OCI-LY7 (cell line): ENCODE measurements at regions not wholly inside any gene's neighbourhood (a gene's known extent, or its start where the extent isn't known, plus 50 kb on each side); places are given as distances from the start of the nearest gene placed in this dataset.
"Not testable (repeated sequence)": the region's sequence is repeated elsewhere in the genome, so short reads cannot be mapped to it uniquely, and the experiment has no call there.

ENCODE experiments used
- BruUV-seq: library from RNA; stranded (reverse); fragments of 400-500 nt; replicated peaks from 2 replicates; lab custom pipeline; 2021; lab: Mats Ljungman, UMichigan
- CTCF ChIA-PET: fragments of 300-600 bp; sonication (Branson Sonifier 250); formaldehyde crosslinking; loops from one replicate; lab custom pipeline; 2022; ENCODE audit warnings: antibody characterized with exemption; ENCODE audit not compliant: unreplicated experiment; lab: Charles Lee
- POLR2A ChIA-PET: fragments of 300-600 bp; sonication (Branson Sonifier 250); formaldehyde crosslinking; loops from one replicate; lab custom pipeline; 2022; ENCODE audit warnings: antibody characterized with exemption; lab: Charles Lee
- DNase-seq: peaks from one replicate; pipeline ENCODE4 v3.0.0-alpha.2; 2015; ENCODE audit warnings: low spot score
- H2AFZ ChIP-seq: fragments of 200-600 bp; sonication (generic), shearing (Covaris generic); 2 replicates; pipeline ENCODE4 v1.6.1; 2014; ENCODE audit warnings: mild to moderate bottlenecking, antibody characterized with exemption, low read length, moderate library complexity
- H3K27ac ChIP-seq: fragments of 200-600 bp; sonication (generic); 2 replicates; pipeline ENCODE4 v1.5.1; 2014; ENCODE audit warnings: mixed run types, low read depth, mild to moderate bottlenecking, moderate library complexity, low read length, inconsistent platforms; ENCODE audit not compliant: poor library complexity, severe bottlenecking
- H3K36me3 ChIP-seq: fragments of 200-600 bp; sonication (generic); 2 replicates; pipeline ENCODE4 v1.6.1; 2014; ENCODE audit warnings: mild to moderate bottlenecking, antibody characterized with exemption, low read length, moderate library complexity, mixed read lengths; ENCODE audit not compliant: insufficient read depth
- H3K4me1 ChIP-seq: fragments of 200-600 bp; sonication (generic); 2 replicates; pipeline ENCODE4 v1.5.1; 2014; ENCODE audit warnings: mild to moderate bottlenecking, low read length; ENCODE audit not compliant: insufficient read depth, poor library complexity, severe bottlenecking
- H3K4me2 ChIP-seq: fragments of 200-600 bp; sonication (generic); 2 replicates; pipeline ENCODE4 v1.6.1; 2014; ENCODE audit warnings: mild to moderate bottlenecking, low read length
- H3K4me3 ChIP-seq: fragments of 200-600 bp; sonication (generic); 2 replicates; pipeline ENCODE4 v1.5.1; 2014; ENCODE audit warnings: mild to moderate bottlenecking, low read depth, low read length; ENCODE audit not compliant: poor library complexity, severe bottlenecking
- H3K79me2 ChIP-seq: fragments of 200-600 bp; sonication (generic); 2 replicates; pipeline ENCODE4 v1.6.1; 2016; ENCODE audit warnings: low read depth, mild to moderate bottlenecking, low read length, moderate library complexity, mixed read lengths; ENCODE audit not compliant: insufficient read depth
- H3K9me2 ChIP-seq: fragments of 200-600 bp; sonication (generic); 2 replicates; pipeline ENCODE4 v1.6.1; 2016; ENCODE audit warnings: mild to moderate bottlenecking, low read length, mixed read lengths; ENCODE audit not compliant: insufficient read depth
- H3K9me3 ChIP-seq: fragments of 200-600 bp; sonication (generic); 2 replicates; pipeline ENCODE4 v1.6.1; 2014; ENCODE audit warnings: mild to moderate bottlenecking, mixed run types, low read length, mixed read lengths
- H4K20me1 ChIP-seq: fragments of 200-600 bp; sonication (generic); 2 replicates; pipeline ENCODE4 v1.6.1; 2014; ENCODE audit warnings: mild to moderate bottlenecking, antibody characterized with exemption, low read length, moderate library complexity, mixed read lengths; ENCODE audit not compliant: insufficient read depth
- EZH2phosphoT487 ChIP-seq: fragments of 200-600 bp; sonication (generic); IDR thresholded peaks from 2 replicates; pipeline ENCODE4 v1.6.1; 2018; ENCODE audit warnings: low read depth, borderline replicate concordance, mild to moderate bottlenecking, mixed run types, antibody characterized with exemption, low read length, moderate library complexity, mixed read lengths
- intact Hi-C: fragments of 100-400 bp; cut with micrococcal nuclease; formaldehyde crosslinking; loops from one replicate; pipeline ENCODE4 v1.10.0; 2022; ENCODE audit not compliant: unreplicated experiment
- TF ChIP-seq, protein P1 (sequence below): fragments of 200-600 bp; sonication (generic); conservative IDR thresholded peaks from 2 replicates; pipeline ENCODE4 v1.5.1; 2014; ENCODE audit warnings: mild to moderate bottlenecking, antibody characterized with exemption, low read length, moderate library complexity, mixed read lengths

DNA sequence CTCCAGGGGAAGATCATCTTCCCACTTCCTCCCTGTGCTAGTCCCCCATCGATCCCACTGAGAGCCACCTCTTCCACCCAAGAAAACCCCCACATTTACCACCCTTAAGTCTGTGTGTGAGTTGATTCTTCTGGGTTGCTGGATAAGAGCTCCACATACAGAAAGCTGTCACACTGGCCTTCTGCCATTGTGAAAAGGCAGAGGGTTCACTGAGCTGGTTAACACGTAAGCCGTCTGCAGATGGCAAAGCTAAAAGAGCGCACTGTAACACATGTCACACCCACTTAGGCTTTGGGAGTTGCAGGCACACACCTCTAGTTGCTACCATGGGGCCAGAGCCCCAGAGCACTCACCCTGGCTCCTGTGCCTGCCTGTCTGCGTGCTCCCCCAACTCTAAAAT lies 309.8 kb upstream of the LRRC3B start:
- no TSS peak for BruUV-seq
- intact Hi-C loops = no loop called here
- no peak for TF ChIP-seq EZH2phosphoT487
- TF ChIP-seq, protein P1, sequence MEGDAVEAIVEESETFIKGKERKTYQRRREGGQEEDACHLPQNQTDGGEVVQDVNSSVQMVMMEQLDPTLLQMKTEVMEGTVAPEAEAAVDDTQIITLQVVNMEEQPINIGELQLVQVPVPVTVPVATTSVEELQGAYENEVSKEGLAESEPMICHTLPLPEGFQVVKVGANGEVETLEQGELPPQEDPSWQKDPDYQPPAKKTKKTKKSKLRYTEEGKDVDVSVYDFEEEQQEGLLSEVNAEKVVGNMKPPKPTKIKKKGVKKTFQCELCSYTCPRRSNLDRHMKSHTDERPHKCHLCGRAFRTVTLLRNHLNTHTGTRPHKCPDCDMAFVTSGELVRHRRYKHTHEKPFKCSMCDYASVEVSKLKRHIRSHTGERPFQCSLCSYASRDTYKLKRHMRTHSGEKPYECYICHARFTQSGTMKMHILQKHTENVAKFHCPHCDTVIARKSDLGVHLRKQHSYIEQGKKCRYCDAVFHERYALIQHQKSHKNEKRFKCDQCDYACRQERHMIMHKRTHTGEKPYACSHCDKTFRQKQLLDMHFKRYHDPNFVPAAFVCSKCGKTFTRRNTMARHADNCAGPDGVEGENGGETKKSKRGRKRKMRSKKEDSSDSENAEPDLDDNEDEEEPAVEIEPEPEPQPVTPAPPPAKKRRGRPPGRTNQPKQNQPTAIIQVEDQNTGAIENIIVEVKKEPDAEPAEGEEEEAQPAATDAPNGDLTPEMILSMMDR = no peak
- Histone ChIP-seq H3K4me1 (no peaks in the 10 kb centered on the region), H3K36me3 (no peaks in the 10 kb centered on the region), H3K4me3 (no peak overlapping the region), H3K27ac (no peak overlapping the region), H2AFZ (no peak overlapping the region), H3K79me2 (no peaks in the 10 kb centered on the region), H4K20me1 (no peaks in the 10 kb centered on the region), H3K9me3 (no peaks in the 10 kb centered on the region), H3K9me2 (no peaks in the 10 kb centered on the region), H3K4me2 (no peak overlapping the region)
- no peak for DNase-seq
- ChIA-PET POLR2A (no interaction called here), CTCF (no interaction called here)

DNA sequence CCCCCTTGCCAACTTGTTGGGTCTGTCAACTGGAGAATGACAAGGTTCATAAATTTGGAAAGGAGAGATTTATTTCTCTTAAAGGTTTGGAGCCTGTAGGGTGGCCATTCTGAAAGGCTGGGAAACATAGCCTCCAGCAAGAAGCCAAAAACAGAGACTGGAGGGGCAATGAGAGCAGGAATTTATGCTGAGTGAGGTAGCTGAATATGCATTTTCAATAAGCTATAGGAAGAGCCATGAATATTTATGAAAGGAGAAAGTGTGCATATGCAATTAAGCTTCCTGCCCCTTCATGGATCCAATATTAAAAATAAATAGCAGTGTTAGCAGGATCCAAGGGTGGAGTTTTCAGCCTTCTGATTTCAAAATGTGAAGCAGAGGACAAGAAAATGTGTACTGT lies 306.1 kb upstream of the LRRC3B start:
- DNase-seq = no peak
- Histone ChIP-seq H3K4me3 (no peak overlapping the region), H3K9me2 (no peaks in the 10 kb centered on the region), H4K20me1 (no peaks in the 10 kb centered on the region), H3K27ac (no peak overlapping the region), H2AFZ (no peak overlapping the region), H3K36me3 (no peaks in the 10 kb centered on the region), H3K79me2 (no peaks in the 10 kb centered on the region), H3K4me1 (no peaks in the 10 kb centered on the region), H3K9me3 (no peaks in the 10 kb centered on the region), H3K4me2 (no peak overlapping the region)
- intact Hi-C loops = no loop called here
- ChIA-PET CTCF (no interaction called here), POLR2A (no interaction called here)
- BruUV-seq = no TSS peak
- TF ChIP-seq, protein P1 = no peak
- no peak for TF ChIP-seq EZH2phosphoT487

DNA sequence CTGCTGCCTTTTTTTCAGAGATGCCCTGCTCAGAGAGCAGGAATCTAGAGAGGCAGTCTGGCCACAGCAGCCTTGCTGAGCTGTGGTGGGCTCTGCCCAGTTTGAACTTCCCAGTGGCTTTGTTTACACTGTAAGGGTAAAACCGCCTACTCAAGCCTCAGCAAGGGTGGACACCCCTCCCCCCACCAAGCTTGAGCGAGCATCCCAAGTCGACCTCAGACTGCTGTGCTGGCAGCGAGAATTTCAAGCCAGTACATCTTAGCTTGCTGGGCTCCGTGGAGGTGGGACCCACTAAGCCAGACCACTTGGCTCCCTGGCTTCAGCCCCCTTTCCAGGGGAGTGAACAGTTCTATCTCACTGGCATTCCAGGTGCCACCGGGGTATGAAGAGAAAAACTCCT lies 298.8 kb upstream of the LRRC3B start:
- H3K4me1 ChIP-seq, BruUV-seq, H3K79me2 ChIP-seq, H3K9me3 ChIP-seq, intact Hi-C loops, H3K4me2 ChIP-seq, POLR2A ChIA-PET, H3K4me3 ChIP-seq, H2AFZ ChIP-seq, H3K27ac ChIP-seq, H3K9me2 ChIP-seq, H3K36me3 ChIP-seq, DNase-seq, H4K20me1 ChIP-seq, CTCF ChIA-PET: not testable (repeated sequence)
